B cell (primary cell): ENCODE measurements at regions not wholly inside any gene's neighbourhood (a gene's known extent, or its start where the extent isn't known, plus 50 kb on each side); places are given as distances from the start of the nearest gene placed in this dataset.

ENCODE experiments used
- CTCF ChIP-seq: fragments of 200-600 bp; IDR thresholded peaks from one replicate; pipeline ENCODE4 v1.8.0; 2022; ENCODE audit warnings: antibody characterized with exemption, mild to moderate bottlenecking
- EZH2 ChIP-seq: IDR thresholded peaks from 2 replicates; pipeline ENCODE4 v1.6.1; 2012; ENCODE audit warnings: borderline replicate concordance, low read depth, mild to moderate bottlenecking, moderate library complexity, low read length; ENCODE audit not compliant: insufficient read depth, poor library complexity, severe bottlenecking

GRCh38 chr13:68929075-68929745, 1178.4 kb upstream of the ATXN8OS start:
- TF ChIP-seq CTCF = no peak
- no peak for TF ChIP-seq EZH2
